ENCODE measurements at regions not wholly inside any gene's neighbourhood (a gene's known extent, or its start where the extent isn't known, plus 50 kb on each side); places are given as distances from the start of the nearest gene placed in this dataset.

- TF ChIP-seq CTCF (IDR thresholded peaks at IDR 0.05) = no peak
- TF ChIP-seq EZH2 (IDR thresholded peaks at IDR 0.05; ENCODE audit: borderline replicate concordance, insufficient read depth, low read depth, low read length, poor library complexity, severe bottlenecking) = no peak
These were observed 655.3 kb downstream of the IQCM start for GRCh38 chr4:149160370-149160769.

All from B cell (primary cell).